ENCODE measurements at regions not wholly inside any gene's neighbourhood (a gene's known extent, or its start where the extent isn't known, plus 50 kb on each side); places are given as distances from the start of the nearest gene placed in this dataset.

- no peak for TF ChIP-seq CTCF (IDR thresholded peaks at IDR 0.05; ENCODE audit: unreplicated experiment)
- H3K27me3 Mint-ChIP-seq = peaks cover 41% of the 10 kb centered on the region
- H3K9me3 Mint-ChIP-seq (ENCODE audit: low read depth) = peaks cover under 1% of the 10 kb centered on the region
- peaks cover 2% of the 10 kb centered on the region for H3K4me1 Mint-ChIP-seq (ENCODE audit: low read depth)
- H3K27ac Mint-ChIP-seq = no peak overlapping the region
- H3K36me3 Mint-ChIP-seq (ENCODE audit: insufficient read depth) = no peaks in the 10 kb centered on the region
- no peak overlapping the region for H3K4me3 Mint-ChIP-seq (ENCODE audit: low read depth)
- no peak for DNase-seq (ENCODE audit: low spot score, unreplicated experiment)
Observed at GRCh38 chr1:243940451-243940850, 90.4 kb upstream of the AKT3 start.

- no peak overlapping the region for H3K4me3 Mint-ChIP-seq (ENCODE audit: low read depth)
- DNase-seq (ENCODE audit: low spot score, unreplicated experiment) = no peak
- TF ChIP-seq CTCF (IDR thresholded peaks at IDR 0.05; ENCODE audit: unreplicated experiment) = no peak
- H3K36me3 Mint-ChIP-seq (ENCODE audit: insufficient read depth) = no peaks in the 10 kb centered on the region
- H3K27ac Mint-ChIP-seq = no peak overlapping the region
- H3K27me3 Mint-ChIP-seq = peaks cover 38% of the 10 kb centered on the region
- H3K4me1 Mint-ChIP-seq (ENCODE audit: low read depth) = no peaks in the 10 kb centered on the region
- peaks cover 5% of the 10 kb centered on the region for H3K9me3 Mint-ChIP-seq (ENCODE audit: low read depth)
Observed at GRCh38 chr1:243939167-243939848, 89.3 kb upstream of the AKT3 start.

GRCh38 chr1:243938208-243938607, 88.2 kb upstream of the AKT3 start:
- no peak for TF ChIP-seq CTCF (IDR thresholded peaks at IDR 0.05; ENCODE audit: unreplicated experiment)
- H3K4me3 Mint-ChIP-seq (ENCODE audit: low read depth) = no peak overlapping the region
- no peaks in the 10 kb centered on the region for H3K36me3 Mint-ChIP-seq (ENCODE audit: insufficient read depth)
- H3K9me3 Mint-ChIP-seq (ENCODE audit: low read depth) = peaks cover 5% of the 10 kb centered on the region
- no peak for DNase-seq (ENCODE audit: low spot score, unreplicated experiment)
- no peak overlapping the region for H3K27ac Mint-ChIP-seq
- no peaks in the 10 kb centered on the region for H3K4me1 Mint-ChIP-seq (ENCODE audit: low read depth)
- peaks cover 38% of the 10 kb centered on the region for H3K27me3 Mint-ChIP-seq

GRCh38 chr1:243933495-243933894, 83.5 kb upstream of the AKT3 start:
- no peak for TF ChIP-seq CTCF (IDR thresholded peaks at IDR 0.05; ENCODE audit: unreplicated experiment)
- no peak for DNase-seq (ENCODE audit: low spot score, unreplicated experiment)
- Mint-ChIP-seq H3K27me3 (peaks cover 42% of the 10 kb centered on the region), H3K9me3 (ENCODE audit: low read depth) (peaks cover 5% of the 10 kb centered on the region), H3K27ac (no peak overlapping the region), H3K36me3 (ENCODE audit: insufficient read depth) (no peaks in the 10 kb centered on the region), H3K4me3 (ENCODE audit: low read depth) (no peak overlapping the region), H3K4me1 (ENCODE audit: low read depth) (peaks cover 4% of the 10 kb centered on the region)

GRCh38 chr1:243931957-243932356, 81.9 kb upstream of the AKT3 start:
- H3K9me3 Mint-ChIP-seq (ENCODE audit: low read depth) = peaks cover 5% of the 10 kb centered on the region
- H3K4me1 Mint-ChIP-seq (ENCODE audit: low read depth) = peaks cover 6% of the 10 kb centered on the region
- no peak overlapping the region for H3K4me3 Mint-ChIP-seq (ENCODE audit: low read depth)
- no peak for DNase-seq (ENCODE audit: low spot score, unreplicated experiment)
- no peak overlapping the region for H3K27ac Mint-ChIP-seq
- H3K27me3 Mint-ChIP-seq = peaks cover 45% of the 10 kb centered on the region
- H3K36me3 Mint-ChIP-seq (ENCODE audit: insufficient read depth) = no peaks in the 10 kb centered on the region
- no peak for TF ChIP-seq CTCF (IDR thresholded peaks at IDR 0.05; ENCODE audit: unreplicated experiment)
